Esophagus muscularis mucosa (tissue), 3 donors: ENCODE measurements at regions not wholly inside any gene's neighbourhood (a gene's known extent, or its start where the extent isn't known, plus 50 kb on each side); places are given as distances from the start of the nearest gene placed in this dataset.

Source experiments
- CTCF ChIP-seq, 3 experiments: fragments of 200-600 bp in 2 of 3; fragments of 450-650 bp in 1 of 3; sonication (generic) in 2 of 3; IDR thresholded peaks; one replicate each; pipeline ENCODE4 v1.5.1; 2017 to 2019; ENCODE audit warnings: antibody characterized with exemption in 3 of 3, mild to moderate bottlenecking in 2 of 3, moderate library complexity in 1 of 3
- POLR2A ChIP-seq: fragments of 450-650 bp; IDR thresholded peaks from one replicate; pipeline ENCODE4 v1.6.1; 2017; ENCODE audit warnings: antibody characterized with exemption, moderate library complexity, mild to moderate bottlenecking, low read depth
- POLR2AphosphoS5 ChIP-seq, 2 donors: sonication (generic); formaldehyde crosslinking; IDR thresholded peaks; one replicate each; pipeline ENCODE4 v1.6.1; 2017; ENCODE audit warnings: antibody characterized with exemption in 2 of 2

GRCh38 chr4:124151031-124151430, 561.5 kb downstream of the ANKRD50 start:
- TF ChIP-seq CTCF (IDR thresholded peaks at IDR 0.05), result no peak
- TF ChIP-seq POLR2A, result no peak
- no peak for TF ChIP-seq POLR2AphosphoS5 (IDR thresholded peaks at IDR 0.05)
